GM23248 (cell line): ENCODE measurements at regions not wholly inside any gene's neighbourhood (a gene's known extent, or its start where the extent isn't known, plus 50 kb on each side); places are given as distances from the start of the nearest gene placed in this dataset.

Source experiments
- EZH2 ChIP-seq: fragments of 200-600 bp; sonication (generic); IDR thresholded peaks from 2 replicates; pipeline ENCODE4 v1.6.1; 2018; ENCODE audit warnings: antibody characterized with exemption, mild to moderate bottlenecking; ENCODE audit not compliant: insufficient read depth, poor library complexity, severe bottlenecking
- EZH2phosphoT487 ChIP-seq: fragments of 200-600 bp; sonication (generic); IDR thresholded peaks from 2 replicates; pipeline ENCODE4 v1.6.1; 2018; ENCODE audit warnings: antibody characterized with exemption, moderate library complexity, mild to moderate bottlenecking, low read depth; ENCODE audit not compliant: insufficient read depth

- TF ChIP-seq EZH2phosphoT487 (no peak), EZH2 (no peak)
These were observed 462.8 kb upstream of the NFIA start for GRCh38 chr1:60619581-60619980.
